Esophagus squamous epithelium (tissue), 4 donors: ENCODE measurements at regions not wholly inside any gene's neighbourhood (a gene's known extent, or its start where the extent isn't known, plus 50 kb on each side); places are given as distances from the start of the nearest gene placed in this dataset.

Source experiments
- POLR2A ChIP-seq, 4 donors: fragments of 450-650 bp; IDR thresholded peaks; one replicate each; pipeline ENCODE4 v1.6.1; 2017; ENCODE audit warnings: antibody characterized with exemption in 4 of 4, mild to moderate bottlenecking in 4 of 4, moderate library complexity in 3 of 4
- TF ChIP-seq, protein P1 (sequence below), 6 experiments: fragments of 450-650 bp in 4 of 6; fragments of 200-600 bp in 2 of 6; sonication (generic) in 2 of 6; IDR thresholded peaks; one replicate each; pipeline ENCODE4 v1.5.1; 2016 to 2019; ENCODE audit warnings: antibody characterized with exemption in 6 of 6, mild to moderate bottlenecking in 4 of 6, moderate library complexity in 4 of 6

GRCh38 chr14:73787486-73788316 lies 63.9 kb upstream of the PTGR2 start:
- no peak for TF ChIP-seq POLR2A (IDR thresholded peaks at IDR 0.05)
- TF ChIP-seq, protein P1, sequence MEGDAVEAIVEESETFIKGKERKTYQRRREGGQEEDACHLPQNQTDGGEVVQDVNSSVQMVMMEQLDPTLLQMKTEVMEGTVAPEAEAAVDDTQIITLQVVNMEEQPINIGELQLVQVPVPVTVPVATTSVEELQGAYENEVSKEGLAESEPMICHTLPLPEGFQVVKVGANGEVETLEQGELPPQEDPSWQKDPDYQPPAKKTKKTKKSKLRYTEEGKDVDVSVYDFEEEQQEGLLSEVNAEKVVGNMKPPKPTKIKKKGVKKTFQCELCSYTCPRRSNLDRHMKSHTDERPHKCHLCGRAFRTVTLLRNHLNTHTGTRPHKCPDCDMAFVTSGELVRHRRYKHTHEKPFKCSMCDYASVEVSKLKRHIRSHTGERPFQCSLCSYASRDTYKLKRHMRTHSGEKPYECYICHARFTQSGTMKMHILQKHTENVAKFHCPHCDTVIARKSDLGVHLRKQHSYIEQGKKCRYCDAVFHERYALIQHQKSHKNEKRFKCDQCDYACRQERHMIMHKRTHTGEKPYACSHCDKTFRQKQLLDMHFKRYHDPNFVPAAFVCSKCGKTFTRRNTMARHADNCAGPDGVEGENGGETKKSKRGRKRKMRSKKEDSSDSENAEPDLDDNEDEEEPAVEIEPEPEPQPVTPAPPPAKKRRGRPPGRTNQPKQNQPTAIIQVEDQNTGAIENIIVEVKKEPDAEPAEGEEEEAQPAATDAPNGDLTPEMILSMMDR (IDR thresholded peaks at IDR 0.05) = no peak
